ENCODE measurements at regions not wholly inside any gene's neighbourhood (a gene's known extent, or its start where the extent isn't known, plus 50 kb on each side); places are given as distances from the start of the nearest gene placed in this dataset.

GRCh38 chr18:29056800-29057199 lies 879.9 kb upstream of the CDH2 start:
- Histone ChIP-seq H3K79me2 (ENCODE audit: control insufficient read depth, insufficient read depth, low read length) (no peaks in the 10 kb centered on the region), H4K20me1 (ENCODE audit: control insufficient read depth, insufficient read depth) (no peaks in the 10 kb centered on the region), H3K36me3 (ENCODE audit: control insufficient read depth in 2 of 2, insufficient read depth in 2 of 2, low read length in 1 of 2) (no peaks in the 10 kb centered on the region), H3K4me2 (ENCODE audit: control insufficient read depth, insufficient read depth) (no peak overlapping the region), H2AFZ (ENCODE audit: control insufficient read depth, low read depth, low read length) (no peak overlapping the region), H3K9me3 (replicated peaks; ENCODE audit: control insufficient read depth, insufficient read depth, low read length) (no peaks in the 10 kb centered on the region), H3K27ac (ENCODE audit: control insufficient read depth, insufficient read depth) (no peak overlapping the region), H3K27me3 (replicated peaks in 1 of 2; ENCODE audit: control insufficient read depth in 2 of 2, insufficient read depth in 2 of 2, low read length in 1 of 2) (no peaks in the 10 kb centered on the region), H3K4me3 (no peak overlapping the region), H3K9ac (ENCODE audit: control insufficient read depth, insufficient read depth, low read length) (no peak overlapping the region), H3K4me1 (ENCODE audit: control insufficient read depth, insufficient read depth, low read length) (no peaks in the 10 kb centered on the region)
- RAD21 ChIA-PET (ENCODE audit: unreplicated experiment): no interaction called here
- intact Hi-C loops (cut with micrococcal nuclease; ENCODE audit: unreplicated experiment): no loop called here
- no TSS peak for BruUV-seq (replicated peaks)
- WGBS (ENCODE audit: insufficient coverage, insufficient replicate concordance, low lambda C conversion rate, missing lambda C conversion rate): 24% methylated on average over 2 of the region's 2 CpGs
- DNase-seq (ENCODE audit: low read depth, low spot score) (no peak), FAIRE-seq (no peak), ATAC-seq (no peak)
- POLR2A ChIA-PET: no interaction called here
- SMC1A ChIA-PET (ENCODE audit: uncharacterized antibody, unreplicated experiment): no interaction called here
- in situ Hi-C loops (cut with MboI): no loop called here
- CTCF ChIA-PET: no interaction called here
- no peak for TF ChIP-seq TCF3 (IDR thresholded peaks at IDR 0.05; ENCODE audit: borderline replicate concordance, insufficient read depth, low read depth, low read length)
- TF ChIP-seq TBL1XR1 (IDR thresholded peaks at IDR 0.05; ENCODE audit: low read depth, low read length): no peak
- no peak for TF ChIP-seq SPI1 (IDR thresholded peaks at IDR 0.05; ENCODE audit: borderline replicate concordance, insufficient read depth, low read depth, low read length)
- TF ChIP-seq POU2F2 (IDR thresholded peaks at IDR 0.05; ENCODE audit: borderline replicate concordance, low read depth, low read length): no peak
- TF ChIP-seq HCFC1 (IDR thresholded peaks at IDR 0.05; ENCODE audit: low read length): no peak
- TF ChIP-seq CTCF (IDR thresholded peaks at IDR 0.05 in 2 of 3, conservative IDR thresholded peaks at IDR 0.05 in 1 of 3; ENCODE audit: control insufficient read depth in 2 of 3, extremely low read depth in 1 of 3, insufficient read depth in 1 of 3, low read depth in 3 of 3, low read length in 3 of 3): no peak
- no peak for TF ChIP-seq REST (IDR thresholded peaks at IDR 0.05; ENCODE audit: low read depth, low read length)
- TF ChIP-seq DPF2 (IDR thresholded peaks at IDR 0.05): no peak
- no peak for TF ChIP-seq USF2 (IDR thresholded peaks at IDR 0.05; ENCODE audit: borderline replicate concordance, low read depth, low read length)
- no peak for TF ChIP-seq ATF3 (IDR thresholded peaks at IDR 0.05; ENCODE audit: borderline replicate concordance, extremely low read depth, low read depth, low read length)
- no peak for TF ChIP-seq CBX5 (IDR thresholded peaks at IDR 0.05; ENCODE audit: low read depth)
- TF ChIP-seq SUPT20H (IDR thresholded peaks at IDR 0.05; ENCODE audit: borderline replicate concordance, control insufficient read depth, low read depth, low read length): no peak
- TF ChIP-seq ZBTB40 (IDR thresholded peaks at IDR 0.05; ENCODE audit: borderline replicate concordance): no peak
- no peak for TF ChIP-seq BACH1 (IDR thresholded peaks at IDR 0.05; ENCODE audit: borderline replicate concordance)
